ENCODE measurements at regions not wholly inside any gene's neighbourhood (a gene's known extent, or its start where the extent isn't known, plus 50 kb on each side); places are given as distances from the start of the nearest gene placed in this dataset.

GRCh38 chr15:38128341-38128781, 124.3 kb upstream of the SPRED1 start:
- peak overlapping the region; percentile 64 to 90 for H3K27ac ChIP-seq (ENCODE audit: low read depth in 2 of 2, low read length in 1 of 2)
- WGBS (ENCODE audit: low lambda C conversion rate) = 69% methylated on average over 3 of the region's 3 CpGs
- H3K9me3 ChIP-seq = no peaks in the 10 kb centered on the region; the same call in 1 of the 2 replicates
- 0 out of 2 replicates have a peak overlapping the region, but pooled peaks have one; percentile 33 for H2AFZ ChIP-seq (ENCODE audit: low read depth)
- POLR2A ChIA-PET = no interaction called here
- H3K4me2 ChIP-seq = peak overlapping the region; percentile 69; the same call in 1 of the 2 replicates
- no peaks in the 10 kb centered on the region for H3K36me3 ChIP-seq (replicated peaks in 1 of 2; ENCODE audit: control insufficient read depth in 1 of 2, insufficient read depth in 2 of 2, low read length in 1 of 2)
- H3K9me2 ChIP-seq = no peaks in the 10 kb centered on the region; the same call in 1 of the 2 replicates
- TF ChIP-seq GABPA (IDR thresholded peaks at IDR 0.05; ENCODE audit: low read depth) (0 out of 2 replicates have a peak, but pooled peaks have one; percentile 20), MAX (IDR thresholded peaks at IDR 0.05; ENCODE audit: low read depth) (no peak), ZBTB33 (IDR thresholded peaks at IDR 0.05; ENCODE audit: borderline replicate concordance, low read depth) (no peak), GATA2 (CRISPR knock-in tag; IDR thresholded peaks at IDR 0.05) (no peak), EP300 (IDR thresholded peaks at IDR 0.05; ENCODE audit: borderline replicate concordance in 1 of 2, low read depth in 1 of 2, low read length in 1 of 2) (0 out of 4 replicates have a peak, but pooled peaks of 1 of the 2 experiments have one; percentile 34), RXRA (IDR thresholded peaks at IDR 0.05; ENCODE audit: borderline replicate concordance, low read depth) (no peak), FOXJ3 (CRISPR knock-in tag; IDR thresholded peaks at IDR 0.05) (no peak), NRF1 (IDR thresholded peaks at IDR 0.05; ENCODE audit: low read depth, low read length) (no peak), RFX5 (IDR thresholded peaks at IDR 0.05; ENCODE audit: low read length) (no peak), NFIC (IDR thresholded peaks at IDR 0.05; ENCODE audit: borderline replicate concordance) (peak; percentile 53; the same call in 1 of the 2 replicates), TEAD4 (IDR thresholded peaks at IDR 0.05; ENCODE audit: borderline replicate concordance, insufficient read depth) (0 out of 2 replicates have a peak, but pooled peaks have one; percentile 16), TAF1 (IDR thresholded peaks at IDR 0.05; ENCODE audit: borderline replicate concordance, low read depth, low read length) (no peak), PBX3 (IDR thresholded peaks at IDR 0.05) (peak; percentile 45), POLR2AphosphoS5 (IDR thresholded peaks at IDR 0.05; ENCODE audit: low read depth, low read length) (no peak), RCOR1 (IDR thresholded peaks at IDR 0.05; ENCODE audit: low read length) (no peak), YY1 (IDR thresholded peaks at IDR 0.05; ENCODE audit: low read depth) (no peak), FOSL2 (IDR thresholded peaks at IDR 0.05; ENCODE audit: borderline replicate concordance, low read depth) (0 out of 2 replicates have a peak, but pooled peaks have one; percentile 2), FOXM1 (IDR thresholded peaks at IDR 0.05; ENCODE audit: low read depth) (no peak), CHD2 (IDR thresholded peaks at IDR 0.05; ENCODE audit: low read length, partially characterized antibody) (no peak), JUND (IDR thresholded peaks at IDR 0.05) (0 out of 2 replicates have a peak, but pooled peaks have one; percentile 25), TCF12 (IDR thresholded peaks at IDR 0.05) (peak; percentile 83), MXI1 (IDR thresholded peaks at IDR 0.05; ENCODE audit: low read depth, low read length) (no peak)
- H3K79me2 ChIP-seq (ENCODE audit: insufficient read depth) = no peaks in the 10 kb centered on the region
- CTCF ChIA-PET = interaction anchor here (0.8 kb wide), 1 partner anchor 262 kb away, joined by 3 read pairs; no protein-coding TSS in a partner anchor
- H3K9ac ChIP-seq = peak overlapping the region; percentile 15; the same call in 1 of the 2 replicates
- H4K20me1 ChIP-seq (ENCODE audit: insufficient read depth) = no peaks in the 10 kb centered on the region
- peaks cover 15 to 26% of the 10 kb centered on the region in 2 experiments for H3K4me1 ChIP-seq (ENCODE audit: control insufficient read depth in 1 of 2, insufficient read depth in 2 of 2, low read depth in 1 of 2, low read length in 1 of 2)
- DNase-seq = no peak
- no peaks in the 10 kb centered on the region for H3K27me3 ChIP-seq (ENCODE audit: insufficient read depth)
- peaks cover 28% of the 10 kb centered on the region for H3F3A ChIP-seq (replicated peaks; ENCODE audit: insufficient read depth)
- H3K4me3 ChIP-seq (ENCODE audit: low read depth in 2 of 2, low read length in 1 of 2) = no peak overlapping the region

All from SK-N-SH (cell line).